GM03348 (cell line): ENCODE measurements at regions not wholly inside any gene's neighbourhood (a gene's known extent, or its start where the extent isn't known, plus 50 kb on each side); places are given as distances from the start of the nearest gene placed in this dataset.
"Not testable (repeated sequence)": the region's sequence is repeated elsewhere in the genome, so short reads cannot be mapped to it uniquely, and the experiment has no call there.

Experiments
- DNase-seq: peaks from one replicate; pipeline ENCODE4 v3.0.0; 2012; ENCODE audit warnings: low spot score

- DNase-seq: not testable (repeated sequence)
Measured at GRCh38 chr3:125822175-125822574, 146.8 kb upstream of the ROPN1B start.

GRCh38 chr3:125831005-125831750 is 137.8 kb upstream of the ROPN1B start:
- not testable (repeated sequence) for DNase-seq

- not testable (repeated sequence) for DNase-seq
Measured at GRCh38 chr3:125835562-125835961, 133.4 kb upstream of the ROPN1B start.

GRCh38 chr3:125836011-125836551 is 132.9 kb upstream of the ROPN1B start:
- DNase-seq: not testable (repeated sequence)

GRCh38 chr3:125836786-125837185 is 132.2 kb upstream of the ROPN1B start:
- not testable (repeated sequence) for DNase-seq

GRCh38 chr3:125838857-125839256 is 130.1 kb upstream of the ROPN1B start:
- DNase-seq: not testable (repeated sequence)

GRCh38 chr3:125840465-125840864 is 128.5 kb upstream of the ROPN1B start:
- DNase-seq: not testable (repeated sequence)

GRCh38 chr3:125847966-125848365 is 121.0 kb upstream of the ROPN1B start:
- peak; percentile 1 for DNase-seq

GRCh38 chr3:125855006-125855405 is 114.0 kb upstream of the ROPN1B start:
- DNase-seq: not testable (repeated sequence)

- DNase-seq: not testable (repeated sequence)
Measured at GRCh38 chr3:125860547-125860946, 108.4 kb upstream of the ROPN1B start.

- not testable (repeated sequence) for DNase-seq
Measured at GRCh38 chr3:125862841-125863254, 106.1 kb upstream of the ROPN1B start.

GRCh38 chr3:125864532-125864931 is 104.4 kb upstream of the ROPN1B start:
- DNase-seq: not testable (repeated sequence)

- DNase-seq: peak; percentile 55
Measured at GRCh38 chr3:125886006-125886405, 83.0 kb upstream of the ROPN1B start.

GRCh38 chr3:125899181-125899580 is 69.8 kb upstream of the ROPN1B start:
- DNase-seq: not testable (repeated sequence)

- not testable (repeated sequence) for DNase-seq
Measured at GRCh38 chr3:125901473-125901872, 67.5 kb upstream of the ROPN1B start.

- DNase-seq: not testable (repeated sequence)
Measured at GRCh38 chr3:125903780-125904455, 65.1 kb upstream of the ROPN1B start.

- DNase-seq: not testable (repeated sequence)
Measured at GRCh38 chr3:125907279-125907678, 61.7 kb upstream of the ROPN1B start.

- DNase-seq: not testable (repeated sequence)
Measured at GRCh38 chr3:125910851-125911250, 58.1 kb upstream of the ROPN1B start.

GRCh38 chr3:125914608-125915436 is 54.2 kb upstream of the ROPN1B start:
- DNase-seq: not testable (repeated sequence)

GRCh38 chr3:125915437-125915787 is 53.6 kb upstream of the ROPN1B start:
- DNase-seq: peak; percentile 5

- DNase-seq: peak; percentile 92
Measured at GRCh38 chr3:125915792-125916375, 53.1 kb upstream of the ROPN1B start.
